Right lobe of liver (tissue), 4 donors: ENCODE measurements at regions not wholly inside any gene's neighbourhood (a gene's known extent, or its start where the extent isn't known, plus 50 kb on each side); places are given as distances from the start of the nearest gene placed in this dataset.
"Not testable (repeated sequence)": the region's sequence is repeated elsewhere in the genome, so short reads cannot be mapped to it uniquely, and the experiment has no call there.

ENCODE experiments used
- CTCF ChIP-seq, 4 donors: fragments of 200-600 bp in 3 of 4; fragments of 450-650 bp in 1 of 4; IDR thresholded peaks; one replicate each; pipeline versions ENCODE4 v1.5.1 to v1.8.0; 2016 to 2022; ENCODE audit warnings: antibody characterized with exemption in 4 of 4, mild to moderate bottlenecking in 2 of 4
- POLR2A ChIP-seq: fragments of 450-650 bp; IDR thresholded peaks from one replicate; pipeline ENCODE4 v1.6.1; 2017; ENCODE audit warnings: antibody characterized with exemption, mild to moderate bottlenecking
- donor health status: DM: no; HTN: no; CAD: no.
- donor health status: DM: no; HTN: no; CAD: no.
- donor health status: DM: no; HTN: yes; CAD: no.

GRCh38 chrX:77046180-77046810 is 400.9 kb upstream of the FGF16 start:
- TF ChIP-seq CTCF (IDR thresholded peaks at IDR 0.05), result peak in 2 of 4 donors; percentile 10 to 15
- not testable (repeated sequence) for TF ChIP-seq POLR2A
